A549 (cell line): ENCODE measurements at regions not wholly inside any gene's neighbourhood (a gene's known extent, or its start where the extent isn't known, plus 50 kb on each side); places are given as distances from the start of the nearest gene placed in this dataset.

Experiments
- ATAC-seq, 2 experiments: fragments of 200-7000 bp in 1 of 2; fragments of >200 bp in 1 of 2; cut with Nextera tagmentation in 1 of 2; cut with Tn5 transposase in 1 of 2; 3 replicates each; pipeline versions ENCODE4 v1.8.0 to v1.9.1; 2018 to 2020; ENCODE audit warnings: mild to moderate bottlenecking in 1 of 2, moderate library complexity in 1 of 2
- CTCF ChIA-PET: fragments of 300-600 bp; sonication (Branson Sonifier 250); formaldehyde crosslinking; extraction: SDS; loops from one replicate; lab custom pipeline; 2021; ENCODE audit warnings: antibody characterized with exemption, inconsistent platforms; lab: Yijun Ruan, JAX
- POLR2A ChIA-PET: fragments of 350-600 bp; formaldehyde crosslinking; extraction: SDS; loops from one replicate; lab custom pipeline; 2021; ENCODE audit warnings: antibody characterized with exemption, inconsistent platforms; lab: Yijun Ruan, JAX
- DNase-seq, 2 experiments: peaks; one replicate each; pipeline versions ENCODE4 v3.0.0 to v3.0.0-alpha.2; 2011 to 2016; ENCODE audit warnings: low read depth in 1 of 2, low spot score in 1 of 2
- FAIRE-seq: peaks from 2 replicates; lab custom pipeline; 2011; peaks lifted over from hg19 to GRCh38; lab: Jason Lieb, UNC
- H3K27ac ChIP-seq, 2 experiments: fragments of >200 bp; sonication (Bioruptor Twin); formaldehyde crosslinking; 3 replicates each; pipeline ENCODE4 v1.5.1; 2016 to 2017
- H3K4me1 ChIP-seq: fragments of >200 bp; sonication (Bioruptor Twin); formaldehyde crosslinking; 3 replicates; pipeline ENCODE4 v1.6.1; 2016
- H3K4me2 ChIP-seq: fragments of >200 bp; sonication (Bioruptor Twin); formaldehyde crosslinking; 3 replicates; pipeline ENCODE4 v1.6.1; 2016
- H3K4me3 ChIP-seq: fragments of >200 bp; sonication (Bioruptor Twin); formaldehyde crosslinking; 3 replicates; pipeline ENCODE4 v1.5.1; 2016
- H3K9me3 ChIP-seq: fragments of >200 bp; sonication (Bioruptor Twin); formaldehyde crosslinking; 3 replicates; pipeline ENCODE4 v1.6.1; 2016
- BCL3 ChIP-seq: fragments of >200 bp; sonication (Bioruptor Twin); formaldehyde crosslinking; IDR thresholded peaks from 3 replicates; pipeline ENCODE4 v1.6.1; 2016
- CBX8 ChIP-seq: fragments of 200-600 bp; sonication (generic); IDR thresholded peaks from 2 replicates; pipeline ENCODE4 v1.6.1; 2016
- CHD2 ChIP-seq: fragments of 150-350 bp; IDR thresholded peaks from 2 replicates; pipeline ENCODE4 v1.6.1; 2014; ENCODE audit warnings: low read length; ENCODE audit not compliant: partially characterized antibody
- CTCF ChIP-seq: fragments of >200 bp; sonication (Bioruptor Twin); formaldehyde crosslinking; IDR thresholded peaks from 3 replicates; pipeline ENCODE4 v1.5.1; 2016
- EHMT2 ChIP-seq: fragments of 200-600 bp; sonication (generic); IDR thresholded peaks from 2 replicates; pipeline ENCODE4 v1.6.1; 2016; ENCODE audit warnings: antibody characterized with exemption, low read depth, mild to moderate bottlenecking, moderate library complexity
- EP300 ChIP-seq, 2 experiments: fragments of >200 bp; sonication (Bioruptor Twin); formaldehyde crosslinking; IDR thresholded peaks; 2 replicates in 1 of 2; 3 replicates in 1 of 2; pipeline ENCODE4 v1.6.1; 2016 to 2017
- FOXS1 ChIP-seq: fragments of 250-450 bp; sonication (Bioruptor Pico); IDR thresholded peaks from 2 replicates; pipeline ENCODE4 v1.5.0; 2020; ENCODE audit warnings: mild to moderate bottlenecking, moderate library complexity
- HDAC2 ChIP-seq: fragments of 200-600 bp; sonication (generic); IDR thresholded peaks from 2 replicates; pipeline ENCODE4 v1.6.1; 2016
- HOXA7 ChIP-seq: fragments of 250-450 bp; sonication (Bioruptor Pico); IDR thresholded peaks from 2 replicates; pipeline ENCODE4 v1.5.0; 2020; ENCODE audit warnings: mild to moderate bottlenecking, moderate library complexity
- HOXB5 ChIP-seq: fragments of 250-450 bp; sonication (Bioruptor Pico); IDR thresholded peaks from 2 replicates; pipeline ENCODE4 v1.5.0; 2020; ENCODE audit warnings: mild to moderate bottlenecking, moderate library complexity
- MAZ ChIP-seq: fragments of 150-350 bp; IDR thresholded peaks from 2 replicates; pipeline ENCODE4 v1.6.1; 2014; ENCODE audit warnings: antibody characterized with exemption, low read depth, low read length, borderline replicate concordance
- MYC ChIP-seq: IDR thresholded peaks from 2 replicates; pipeline ENCODE4 v1.6.1; 2012; ENCODE audit warnings: mild to moderate bottlenecking, inconsistent platforms, low read length, improper control_type of control experiment, borderline replicate concordance
- NFE2L2 ChIP-seq: fragments of 150-350 bp; conservative IDR thresholded peaks from 2 replicates; pipeline ENCODE4 v1.6.1; 2014; ENCODE audit warnings: low read length
- NPAS2 ChIP-seq: fragments of 250-450 bp; sonication (Bioruptor Pico); IDR thresholded peaks from 2 replicates; pipeline ENCODE4 v1.8.0; 2022; ENCODE audit warnings: mild to moderate bottlenecking, moderate library complexity, borderline replicate concordance
- PBX3 ChIP-seq: IDR thresholded peaks from 2 replicates; pipeline ENCODE4 v1.6.1; 2012
- PHF8 ChIP-seq: fragments of 200-600 bp; sonication (generic); IDR thresholded peaks from 2 replicates; pipeline ENCODE4 v1.6.1; 2016; ENCODE audit warnings: low read depth, mild to moderate bottlenecking, antibody characterized with exemption, moderate library complexity, borderline replicate concordance
- RCOR1 ChIP-seq: fragments of 150-350 bp; IDR thresholded peaks from 2 replicates; pipeline ENCODE4 v1.6.1; 2014; ENCODE audit warnings: antibody characterized with exemption, low read length, low read depth
- RFX5 ChIP-seq: fragments of 450-650 bp; IDR thresholded peaks from 2 replicates; pipeline ENCODE4 v1.7.1; 2014; ENCODE audit warnings: antibody characterized with exemption, mild to moderate bottlenecking, moderate library complexity
- SMC3 ChIP-seq: fragments of >200 bp; sonication (Bioruptor Twin); formaldehyde crosslinking; IDR thresholded peaks from 3 replicates; pipeline ENCODE4 v1.6.1; 2018; ENCODE audit warnings: inconsistent platforms
- USF2 ChIP-seq: fragments of 450-650 bp; IDR thresholded peaks from 2 replicates; pipeline ENCODE4 v1.6.1; 2014; ENCODE audit warnings: antibody characterized with exemption
- ZFP36 ChIP-seq: fragments of 450-650 bp; IDR thresholded peaks from 2 replicates; pipeline ENCODE4 v1.6.1; 2014; ENCODE audit warnings: borderline replicate concordance; ENCODE audit not compliant: partially characterized antibody
- ZNF302 ChIP-seq: fragments of 250-450 bp; sonication (Bioruptor Pico); IDR thresholded peaks from 2 replicates; pipeline ENCODE4 v1.9.0; 2021; ENCODE audit warnings: inconsistent platforms, mild to moderate bottlenecking, moderate library complexity
- ZSCAN20 ChIP-seq: fragments of 250-450 bp; sonication (Bioruptor Pico); IDR thresholded peaks from 2 replicates; pipeline ENCODE4 v1.8.0; 2022; ENCODE audit warnings: mild to moderate bottlenecking, moderate library complexity
- WGBS: methylation state at CpG from one replicate; pipeline ENCODE4 v1.1.6; 2017; ENCODE audit errors: missing lambda C conversion rate; 5-methylcytosine and 5-hydroxymethylcytosine counted together

GRCh38 chr4:137692205-137692604 is 159.9 kb upstream of the PCDH18 start:
- Histone ChIP-seq H3K9me3 (no peaks in the 10 kb centered on the region), H3K4me3 (no peak overlapping the region), H3K27ac (no peak overlapping the region), H3K4me2 (no peak overlapping the region), H3K4me1 (no peaks in the 10 kb centered on the region)
- ChIA-PET CTCF (no interaction called here), POLR2A (no interaction called here)
- DNase-seq (no peak), ATAC-seq (no peak), FAIRE-seq (no peak)
- TF ChIP-seq SMC3 = no peak
- TF ChIP-seq PBX3 = no peak
- no peak for TF ChIP-seq PHF8
- no peak for TF ChIP-seq HOXB5 (CRISPR knock-in tag)

GRCh38 chr4:137688651-137689050 is 156.4 kb upstream of the PCDH18 start:
- DNase-seq (no peak), FAIRE-seq (no peak), ATAC-seq (no peak)
- Histone ChIP-seq H3K4me3 (no peak overlapping the region), H3K4me2 (no peak overlapping the region), H3K27ac (no peak overlapping the region), H3K9me3 (no peaks in the 10 kb centered on the region)
- WGBS = 90% methylated on average over 1 of the region's 1 CpG
- POLR2A ChIA-PET = no interaction called here
- CTCF ChIA-PET = no interaction called here
- TF ChIP-seq EHMT2 (no peak), MYC (no peak), PBX3 (no peak), HOXB5 (CRISPR knock-in tag) (no peak), RCOR1 (no peak), MAZ (no peak), ZSCAN20 (CRISPR knock-in tag) (no peak)
- TF ChIP-seq, all 56 proteins: peak for 0
- H3K4me1 ChIP-seq = no peaks in the 10 kb centered on the region

- ATAC-seq (no peak), DNase-seq (no peak), FAIRE-seq (no peak)
- Histone ChIP-seq H3K9me3 (no peaks in the 10 kb centered on the region), H3K4me1 (no peaks in the 10 kb centered on the region), H3K4me2 (no peak overlapping the region), H3K27ac (no peak overlapping the region), H3K4me3 (no peak overlapping the region)
- no peak for TF ChIP-seq HOXA7 (CRISPR knock-in tag)
- TF ChIP-seq CTCF = no peak
- TF ChIP-seq HDAC2 = no peak
- TF ChIP-seq BCL3 = no peak
- no peak for TF ChIP-seq FOXS1
- TF ChIP-seq NFE2L2 = no peak
- no peak for TF ChIP-seq CHD2
- no peak for TF ChIP-seq RFX5
- no peak for TF ChIP-seq MYC
- TF ChIP-seq RCOR1 = no peak
- no peak for TF ChIP-seq NPAS2 (CRISPR knock-in tag)
- TF ChIP-seq USF2 = no peak
- no peak for TF ChIP-seq CBX8
- TF ChIP-seq ZFP36 = no peak
- no peak for TF ChIP-seq EP300 (IDR thresholded peaks at IDR 0.05)
- TF ChIP-seq ZNF302 = no peak
- TF ChIP-seq EHMT2 = no peak
- ChIA-PET POLR2A (no interaction called here), CTCF (no interaction called here)
- WGBS = 59% methylated on average over 3 of the region's 3 CpGs
Observed at GRCh38 chr4:137685357-137685756, 153.1 kb upstream of the PCDH18 start.
